ENCODE measurements at regions not wholly inside any gene's neighbourhood (a gene's known extent, or its start where the extent isn't known, plus 50 kb on each side); places are given as distances from the start of the nearest gene placed in this dataset.

DNA sequence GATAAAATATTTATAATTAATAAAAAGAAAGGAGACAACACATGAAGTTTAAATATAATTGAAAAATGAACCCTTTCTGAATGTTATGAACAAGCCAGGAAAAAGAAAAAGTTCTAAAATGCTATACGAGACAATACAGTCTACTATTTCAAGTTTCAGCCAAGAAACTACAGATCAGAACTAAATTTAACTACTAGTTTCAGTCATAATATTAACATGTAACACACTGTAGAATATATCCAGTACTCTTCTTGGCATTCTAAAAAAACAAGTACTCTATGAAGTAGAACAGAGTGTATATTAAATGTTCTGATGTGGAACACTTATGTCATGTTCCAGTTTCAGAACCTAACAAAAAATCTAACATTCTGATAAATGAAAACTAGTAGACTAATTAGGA is 679.7 kb downstream of the FAT4 start:
- no peak overlapping the region for H3K4me3 ChIP-seq (ENCODE audit: low read depth in 1 of 3, low read length in 3 of 3)
- H3K4me1 ChIP-seq (ENCODE audit: control insufficient read depth in 4 of 4, insufficient read depth in 4 of 4, low read length in 3 of 4) = no peaks in the 10 kb centered on the region
- no peak overlapping the region for H3K27ac ChIP-seq (ENCODE audit: low read depth in 1 of 2, low read length in 2 of 2)
- DNase-seq (ENCODE audit: low spot score) = no peak
- H3K9me3 ChIP-seq (ENCODE audit: control insufficient read depth in 4 of 4, low read length in 3 of 4) = no peaks in the 10 kb centered on the region
- TF ChIP-seq, protein P1, sequence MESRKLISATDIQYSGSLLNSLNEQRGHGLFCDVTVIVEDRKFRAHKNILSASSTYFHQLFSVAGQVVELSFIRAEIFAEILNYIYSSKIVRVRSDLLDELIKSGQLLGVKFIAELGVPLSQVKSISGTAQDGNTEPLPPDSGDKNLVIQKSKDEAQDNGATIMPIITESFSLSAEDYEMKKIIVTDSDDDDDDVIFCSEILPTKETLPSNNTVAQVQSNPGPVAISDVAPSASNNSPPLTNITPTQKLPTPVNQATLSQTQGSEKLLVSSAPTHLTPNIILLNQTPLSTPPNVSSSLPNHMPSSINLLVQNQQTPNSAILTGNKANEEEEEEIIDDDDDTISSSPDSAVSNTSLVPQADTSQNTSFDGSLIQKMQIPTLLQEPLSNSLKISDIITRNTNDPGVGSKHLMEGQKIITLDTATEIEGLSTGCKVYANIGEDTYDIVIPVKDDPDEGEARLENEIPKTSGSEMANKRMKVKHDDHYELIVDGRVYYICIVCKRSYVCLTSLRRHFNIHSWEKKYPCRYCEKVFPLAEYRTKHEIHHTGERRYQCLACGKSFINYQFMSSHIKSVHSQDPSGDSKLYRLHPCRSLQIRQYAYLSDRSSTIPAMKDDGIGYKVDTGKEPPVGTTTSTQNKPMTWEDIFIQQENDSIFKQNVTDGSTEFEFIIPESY (IDR thresholded peaks at IDR 0.05) = no peak
- no peak for TF ChIP-seq RAD21 (IDR thresholded peaks at IDR 0.05)
- no peak for TF ChIP-seq YY1 (IDR thresholded peaks at IDR 0.05)
- TF ChIP-seq FOXA2 (IDR thresholded peaks at IDR 0.05) = no peak
- TF ChIP-seq, protein P2, sequence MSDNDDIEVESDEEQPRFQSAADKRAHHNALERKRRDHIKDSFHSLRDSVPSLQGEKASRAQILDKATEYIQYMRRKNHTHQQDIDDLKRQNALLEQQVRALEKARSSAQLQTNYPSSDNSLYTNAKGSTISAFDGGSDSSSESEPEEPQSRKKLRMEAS (IDR thresholded peaks at IDR 0.05) = no peak
- TF ChIP-seq EGR1 (IDR thresholded peaks at IDR 0.05; ENCODE audit: low read depth in 2 of 2) = no peak
- TF ChIP-seq, protein P3, sequence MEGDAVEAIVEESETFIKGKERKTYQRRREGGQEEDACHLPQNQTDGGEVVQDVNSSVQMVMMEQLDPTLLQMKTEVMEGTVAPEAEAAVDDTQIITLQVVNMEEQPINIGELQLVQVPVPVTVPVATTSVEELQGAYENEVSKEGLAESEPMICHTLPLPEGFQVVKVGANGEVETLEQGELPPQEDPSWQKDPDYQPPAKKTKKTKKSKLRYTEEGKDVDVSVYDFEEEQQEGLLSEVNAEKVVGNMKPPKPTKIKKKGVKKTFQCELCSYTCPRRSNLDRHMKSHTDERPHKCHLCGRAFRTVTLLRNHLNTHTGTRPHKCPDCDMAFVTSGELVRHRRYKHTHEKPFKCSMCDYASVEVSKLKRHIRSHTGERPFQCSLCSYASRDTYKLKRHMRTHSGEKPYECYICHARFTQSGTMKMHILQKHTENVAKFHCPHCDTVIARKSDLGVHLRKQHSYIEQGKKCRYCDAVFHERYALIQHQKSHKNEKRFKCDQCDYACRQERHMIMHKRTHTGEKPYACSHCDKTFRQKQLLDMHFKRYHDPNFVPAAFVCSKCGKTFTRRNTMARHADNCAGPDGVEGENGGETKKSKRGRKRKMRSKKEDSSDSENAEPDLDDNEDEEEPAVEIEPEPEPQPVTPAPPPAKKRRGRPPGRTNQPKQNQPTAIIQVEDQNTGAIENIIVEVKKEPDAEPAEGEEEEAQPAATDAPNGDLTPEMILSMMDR (IDR thresholded peaks at IDR 0.05; ENCODE audit: low read depth, low read length, missing input control) = no peak
- no peak for TF ChIP-seq GABPA (IDR thresholded peaks at IDR 0.05 in 1 of 2, conservative IDR thresholded peaks at IDR 0.05 in 1 of 2)
- TF ChIP-seq, protein P4, sequence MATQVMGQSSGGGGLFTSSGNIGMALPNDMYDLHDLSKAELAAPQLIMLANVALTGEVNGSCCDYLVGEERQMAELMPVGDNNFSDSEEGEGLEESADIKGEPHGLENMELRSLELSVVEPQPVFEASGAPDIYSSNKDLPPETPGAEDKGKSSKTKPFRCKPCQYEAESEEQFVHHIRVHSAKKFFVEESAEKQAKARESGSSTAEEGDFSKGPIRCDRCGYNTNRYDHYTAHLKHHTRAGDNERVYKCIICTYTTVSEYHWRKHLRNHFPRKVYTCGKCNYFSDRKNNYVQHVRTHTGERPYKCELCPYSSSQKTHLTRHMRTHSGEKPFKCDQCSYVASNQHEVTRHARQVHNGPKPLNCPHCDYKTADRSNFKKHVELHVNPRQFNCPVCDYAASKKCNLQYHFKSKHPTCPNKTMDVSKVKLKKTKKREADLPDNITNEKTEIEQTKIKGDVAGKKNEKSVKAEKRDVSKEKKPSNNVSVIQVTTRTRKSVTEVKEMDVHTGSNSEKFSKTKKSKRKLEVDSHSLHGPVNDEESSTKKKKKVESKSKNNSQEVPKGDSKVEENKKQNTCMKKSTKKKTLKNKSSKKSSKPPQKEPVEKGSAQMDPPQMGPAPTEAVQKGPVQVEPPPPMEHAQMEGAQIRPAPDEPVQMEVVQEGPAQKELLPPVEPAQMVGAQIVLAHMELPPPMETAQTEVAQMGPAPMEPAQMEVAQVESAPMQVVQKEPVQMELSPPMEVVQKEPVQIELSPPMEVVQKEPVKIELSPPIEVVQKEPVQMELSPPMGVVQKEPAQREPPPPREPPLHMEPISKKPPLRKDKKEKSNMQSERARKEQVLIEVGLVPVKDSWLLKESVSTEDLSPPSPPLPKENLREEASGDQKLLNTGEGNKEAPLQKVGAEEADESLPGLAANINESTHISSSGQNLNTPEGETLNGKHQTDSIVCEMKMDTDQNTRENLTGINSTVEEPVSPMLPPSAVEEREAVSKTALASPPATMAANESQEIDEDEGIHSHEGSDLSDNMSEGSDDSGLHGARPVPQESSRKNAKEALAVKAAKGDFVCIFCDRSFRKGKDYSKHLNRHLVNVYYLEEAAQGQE (IDR thresholded peaks at IDR 0.05) = no peak
- no peak for TF ChIP-seq HNF4A (conservative IDR thresholded peaks at IDR 0.05)
- no peak for TF ChIP-seq TAF1 (conservative IDR thresholded peaks at IDR 0.05)
- no peak for TF ChIP-seq HNF4G (IDR thresholded peaks at IDR 0.05)
- TF ChIP-seq JUND (IDR thresholded peaks at IDR 0.05) = no peak
- TF ChIP-seq FOXA1 (IDR thresholded peaks at IDR 0.05) = no peak
- no peak for TF ChIP-seq RXRA (IDR thresholded peaks at IDR 0.05)
- TF ChIP-seq, protein P5, sequence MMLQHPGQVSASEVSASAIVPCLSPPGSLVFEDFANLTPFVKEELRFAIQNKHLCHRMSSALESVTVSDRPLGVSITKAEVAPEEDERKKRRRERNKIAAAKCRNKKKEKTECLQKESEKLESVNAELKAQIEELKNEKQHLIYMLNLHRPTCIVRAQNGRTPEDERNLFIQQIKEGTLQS (IDR thresholded peaks at IDR 0.05) = no peak
- no peak for TF ChIP-seq SP1 (IDR thresholded peaks at IDR 0.05)
- no peaks in the 10 kb centered on the region for H3K36me3 ChIP-seq (ENCODE audit: control insufficient read depth in 4 of 4, insufficient read depth in 3 of 4, low read depth in 1 of 4, low read length in 3 of 4)
- no peaks in the 10 kb centered on the region for H3K27me3 ChIP-seq (ENCODE audit: control insufficient read depth in 4 of 4, insufficient read depth in 4 of 4, low read length in 3 of 4)
- no peak overlapping the region for H3K9ac ChIP-seq (ENCODE audit: low read depth in 1 of 2, low read length in 2 of 2)
- WGBS = 70% methylated on average over 1 of the region's 1 CpG

DNA sequence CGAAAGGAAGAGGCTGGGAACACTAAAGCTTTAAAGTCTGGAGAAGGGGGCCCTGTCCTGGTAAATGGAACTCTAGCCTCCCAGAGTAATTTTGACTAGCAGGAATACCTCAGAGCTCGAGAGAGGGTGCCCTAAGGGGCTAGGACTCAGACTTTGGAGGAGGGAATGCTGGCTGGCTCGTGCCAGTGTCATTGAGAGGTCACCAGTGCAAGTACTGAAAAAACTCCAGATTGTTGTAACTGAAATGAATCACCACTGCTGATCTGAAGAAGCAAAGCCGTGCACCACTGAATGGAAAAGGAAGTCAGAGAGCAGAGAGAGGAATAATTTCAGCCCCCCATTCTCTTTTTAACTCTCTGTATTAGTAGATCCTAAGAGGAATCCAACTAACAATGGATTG is 690.2 kb downstream of the FAT4 start:
- no peak for DNase-seq (ENCODE audit: low spot score)
- no peaks in the 10 kb centered on the region for H3K9me3 ChIP-seq (ENCODE audit: control insufficient read depth in 4 of 4, low read length in 3 of 4)
- no peak overlapping the region for H3K4me3 ChIP-seq (ENCODE audit: low read depth in 1 of 3, low read length in 3 of 3)
- no peak overlapping the region for H3K9ac ChIP-seq (ENCODE audit: low read depth in 1 of 2, low read length in 2 of 2)
- H3K36me3 ChIP-seq (ENCODE audit: control insufficient read depth in 4 of 4, insufficient read depth in 3 of 4, low read depth in 1 of 4, low read length in 3 of 4) = no peaks in the 10 kb centered on the region
- no peaks in the 10 kb centered on the region for H3K27me3 ChIP-seq (ENCODE audit: control insufficient read depth in 4 of 4, insufficient read depth in 4 of 4, low read length in 3 of 4)
- H3K27ac ChIP-seq (ENCODE audit: low read depth in 1 of 2, low read length in 2 of 2) = no peak overlapping the region
- H3K4me1 ChIP-seq (ENCODE audit: control insufficient read depth in 4 of 4, insufficient read depth in 4 of 4, low read length in 3 of 4) = no peaks in the 10 kb centered on the region
- WGBS = 43% methylated on average over 4 of the region's 4 CpGs
- TF ChIP-seq NR2F2 (IDR thresholded peaks at IDR 0.05) (no peak), TAF1 (conservative IDR thresholded peaks at IDR 0.05) (no peak), RXRA (IDR thresholded peaks at IDR 0.05) (no peak), GABPA (IDR thresholded peaks at IDR 0.05 in 1 of 2, conservative IDR thresholded peaks at IDR 0.05 in 1 of 2) (no peak), HNF4A (conservative IDR thresholded peaks at IDR 0.05) (no peak), FOXA2 (IDR thresholded peaks at IDR 0.05) (no peak)
- TF ChIP-seq, protein P5 (IDR thresholded peaks at IDR 0.05) = no peak
- TF ChIP-seq, protein P4 (IDR thresholded peaks at IDR 0.05) = no peak
- TF ChIP-seq, protein P1 (IDR thresholded peaks at IDR 0.05) = no peak
- TF ChIP-seq, protein P2 (IDR thresholded peaks at IDR 0.05) = no peak
